DND-41 (cell line): ENCODE measurements at regions not wholly inside any gene's neighbourhood (a gene's known extent, or its start where the extent isn't known, plus 50 kb on each side); places are given as distances from the start of the nearest gene placed in this dataset.

Source experiments
- ATAC-seq: fragments of 200-7000 bp; cut with Tn5 transposase; 3 replicates; pipeline ENCODE4 v1.9.1; 2021; ENCODE audit warnings: low read depth; ENCODE audit not compliant: insufficient read depth
- DNase-seq: peaks from one replicate; pipeline ENCODE4 v3.0.0-alpha.2; 2020
- H2AFZ ChIP-seq: 2 replicates; pipeline ENCODE4 v1.6.0; 2012; ENCODE audit warnings: low read depth, low read length
- H3K27ac ChIP-seq: 2 replicates; pipeline ENCODE4 v1.5.1; 2012; ENCODE audit warnings: low read length, inconsistent platforms
- H3K27me3 ChIP-seq: fragments of 200-600 bp; sonication (generic); 2 replicates; pipeline ENCODE4 v1.6.0; 2012; ENCODE audit warnings: low read length, mild to moderate bottlenecking, inconsistent platforms; ENCODE audit not compliant: insufficient read depth, poor library complexity
- H3K36me3 ChIP-seq: 2 replicates; pipeline ENCODE4 v1.5.1; 2012; ENCODE audit warnings: low read length, inconsistent platforms; ENCODE audit not compliant: insufficient read depth
- H3K4me1 ChIP-seq: 2 replicates; pipeline ENCODE4 v1.5.1; 2012; ENCODE audit warnings: mild to moderate bottlenecking, low read length; ENCODE audit not compliant: insufficient read depth
- H3K4me2 ChIP-seq: 2 replicates; pipeline ENCODE4 v1.6.0; 2012; ENCODE audit warnings: mild to moderate bottlenecking, moderate library complexity, low read length, inconsistent platforms; ENCODE audit not compliant: insufficient read depth
- H3K4me3 ChIP-seq, 2 experiments: fragments of 200-600 bp in 1 of 2; shearing (Covaris generic) in 1 of 2; 2 replicates each; pipeline ENCODE4 v1.5.1; 2012 to 2016; ENCODE audit warnings: inconsistent platforms in 2 of 2, low read length in 2 of 2, mild to moderate bottlenecking in 2 of 2, low read depth in 1 of 2, moderate library complexity in 1 of 2
- H3K79me2 ChIP-seq: 2 replicates; pipeline ENCODE4 v1.6.0; 2012; ENCODE audit warnings: low read length, inconsistent platforms; ENCODE audit not compliant: insufficient read depth
- H3K9ac ChIP-seq: 2 replicates; pipeline ENCODE4 v1.6.0; 2012; ENCODE audit warnings: low read depth, mild to moderate bottlenecking, inconsistent platforms, low read length, moderate library complexity
- H3K9me3 ChIP-seq: 2 replicates; pipeline ENCODE4 v1.5.1; 2012; ENCODE audit warnings: low read length, moderate library complexity, mild to moderate bottlenecking, inconsistent platforms; ENCODE audit not compliant: insufficient read depth, severe bottlenecking
- H4K20me1 ChIP-seq: 2 replicates; pipeline ENCODE4 v1.6.0; 2012; ENCODE audit warnings: low read length; ENCODE audit not compliant: insufficient read depth
- CTCF ChIP-seq: IDR thresholded peaks from 2 replicates; pipeline ENCODE4 v1.5.1; 2012; ENCODE audit warnings: borderline replicate concordance, low read length, moderate library complexity, mild to moderate bottlenecking; ENCODE audit not compliant: poor library complexity, severe bottlenecking; ENCODE audit errors: extremely low read depth
- EZH2 ChIP-seq: IDR thresholded peaks from 3 replicates; pipeline ENCODE4 v1.6.1; 2012; ENCODE audit warnings: borderline replicate concordance, low read depth, mild to moderate bottlenecking, moderate library complexity, low read length, inconsistent platforms; ENCODE audit not compliant: severe bottlenecking

GRCh38 chr20:55070001-55070400 is 594.6 kb downstream of the DOK5 start:
- Histone ChIP-seq H3K4me3 (no peak overlapping the region), H3K27ac (no peak overlapping the region), H3K9ac (no peak overlapping the region), H3K9me3 (no peaks in the 10 kb centered on the region), H3K36me3 (no peaks in the 10 kb centered on the region), H2AFZ (no peak overlapping the region), H3K4me1 (no peaks in the 10 kb centered on the region), H3K4me2 (no peak overlapping the region), H4K20me1 (no peaks in the 10 kb centered on the region), H3K27me3 (no peaks in the 10 kb centered on the region), H3K79me2 (no peaks in the 10 kb centered on the region)
- TF ChIP-seq EZH2 (no peak), CTCF (no peak)
- ATAC-seq (no peak), DNase-seq (no peak)

- H3K36me3 ChIP-seq = no peaks in the 10 kb centered on the region
- no peak overlapping the region for H3K4me2 ChIP-seq
- H3K79me2 ChIP-seq = no peaks in the 10 kb centered on the region
- H3K27ac ChIP-seq = no peak overlapping the region
- DNase-seq (no peak), ATAC-seq (no peak)
- H3K27me3 ChIP-seq = no peaks in the 10 kb centered on the region
- H3K9ac ChIP-seq = no peak overlapping the region
- TF ChIP-seq CTCF = no peak
- TF ChIP-seq EZH2 = no peak
- no peaks in the 10 kb centered on the region for H4K20me1 ChIP-seq
- H3K4me1 ChIP-seq = no peaks in the 10 kb centered on the region
- no peaks in the 10 kb centered on the region for H3K9me3 ChIP-seq
- no peak overlapping the region for H2AFZ ChIP-seq
- no peak overlapping the region for H3K4me3 ChIP-seq
These were observed 591.9 kb downstream of the DOK5 start for GRCh38 chr20:55067158-55067825.

GRCh38 chr20:55058938-55059337 is 583.5 kb downstream of the DOK5 start:
- TF ChIP-seq EZH2 = no peak
- no peak for TF ChIP-seq CTCF
- Histone ChIP-seq H3K27me3 (no peaks in the 10 kb centered on the region), H3K36me3 (no peaks in the 10 kb centered on the region), H2AFZ (no peak overlapping the region), H3K4me2 (no peak overlapping the region), H3K9me3 (no peaks in the 10 kb centered on the region), H3K27ac (no peak overlapping the region), H3K79me2 (no peaks in the 10 kb centered on the region), H3K4me1 (no peaks in the 10 kb centered on the region), H3K4me3 (no peak overlapping the region), H4K20me1 (no peaks in the 10 kb centered on the region), H3K9ac (no peak overlapping the region)
- ATAC-seq (no peak), DNase-seq (no peak)

- Histone ChIP-seq H3K4me2 (no peak overlapping the region), H3K9ac (no peak overlapping the region), H3K9me3 (no peaks in the 10 kb centered on the region), H3K36me3 (no peaks in the 10 kb centered on the region), H3K27ac (no peak overlapping the region), H3K4me1 (no peaks in the 10 kb centered on the region), H3K79me2 (no peaks in the 10 kb centered on the region), H3K4me3 (no peak overlapping the region), H4K20me1 (no peaks in the 10 kb centered on the region), H2AFZ (no peak overlapping the region), H3K27me3 (no peaks in the 10 kb centered on the region)
- ATAC-seq = no peak
- TF ChIP-seq EZH2 = no peak
- peak; percentile 48 for TF ChIP-seq CTCF
- no peak for DNase-seq
These were observed 582.5 kb downstream of the DOK5 start for GRCh38 chr20:55057779-55058415.
